SK-N-SH (cell line): ENCODE measurements at regions not wholly inside any gene's neighbourhood (a gene's known extent, or its start where the extent isn't known, plus 50 kb on each side); places are given as distances from the start of the nearest gene placed in this dataset.

Source experiments
- CTCF ChIA-PET: fragments of 300-600, 350-600 bp; formaldehyde crosslinking; extraction: SDS; loops from one replicate; lab custom pipeline; 2021; lab: Yijun Ruan, JAX
- POLR2A ChIA-PET: fragments of 350-600 bp; sonication (Branson Sonifier 250); formaldehyde crosslinking; extraction: SDS; loops from one replicate; lab custom pipeline; 2020; ENCODE audit warnings: antibody characterized with exemption, inconsistent platforms; lab: Yijun Ruan, JAX
- DNase-seq: peaks from one replicate; pipeline ENCODE4 v3.0.0; 2012
- H2AFZ ChIP-seq: fragments of 200-600 bp; sonication (generic); 2 replicates; pipeline ENCODE4 v1.8.1; 2016; ENCODE audit warnings: antibody characterized with exemption, mild to moderate bottlenecking, low read depth
- H3F3A ChIP-seq: fragments of 200-600 bp; sonication (generic); replicated peaks from 2 replicates; pipeline ENCODE3; 2016; ENCODE audit warnings: antibody characterized with exemption, mild to moderate bottlenecking; ENCODE audit not compliant: insufficient read depth
- H3K27ac ChIP-seq, 2 experiments: fragments of 200-500 bp in 1 of 2; fragments of 200-600 bp in 1 of 2; sonication (Bioruptor generic) in 1 of 2; sonication (generic), shearing (Covaris generic) in 1 of 2; 2 replicates each; pipeline versions ENCODE4 v1.5.1 to v1.6.1; 2014 to 2016; ENCODE audit warnings: low read depth in 2 of 2, inconsistent platforms in 1 of 2, low read length in 1 of 2, mild to moderate bottlenecking in 1 of 2, mixed read lengths in 1 of 2
- H3K27me3 ChIP-seq: fragments of 200-600 bp; sonication (generic), shearing (Covaris generic); 2 replicates; pipeline ENCODE4 v1.6.1; 2016; ENCODE audit warnings: mixed run types; ENCODE audit not compliant: insufficient read depth
- H3K36me3 ChIP-seq, 2 experiments: fragments of 200-500 bp in 1 of 2; fragments of 200-600 bp in 1 of 2; sonication (Bioruptor generic) in 1 of 2; sonication (generic) in 1 of 2; replicated peaks in 1 of 2; 2 replicates each; pipeline versions ENCODE3 to v1.5.1; 2014 to 2016; ENCODE audit warnings: low read length in 1 of 2, mild to moderate bottlenecking in 1 of 2; ENCODE audit not compliant: insufficient read depth in 2 of 2, control insufficient read depth in 1 of 2
- H3K4me1 ChIP-seq, 2 experiments: fragments of 200-500 bp in 1 of 2; fragments of 200-600 bp in 1 of 2; sonication (Bioruptor generic) in 1 of 2; sonication (generic), shearing (Covaris generic) in 1 of 2; 2 replicates each; pipeline versions ENCODE4 v1.5.1 to v1.6.1; 2014 to 2016; ENCODE audit warnings: low read depth in 1 of 2, low read length in 1 of 2, mixed run types in 1 of 2; ENCODE audit not compliant: insufficient read depth in 2 of 2, control insufficient read depth in 1 of 2
- H3K4me2 ChIP-seq: fragments of 200-600 bp; sonication (generic), shearing (Covaris generic); 2 replicates; pipeline ENCODE4 v1.6.1; 2017; ENCODE audit warnings: mixed run types
- H3K4me3 ChIP-seq, 2 experiments: fragments of 200-500 bp in 1 of 2; fragments of 200-600 bp in 1 of 2; sonication (Bioruptor generic) in 1 of 2; sonication (generic), shearing (Covaris generic) in 1 of 2; 2 replicates each; pipeline versions ENCODE4 v1.5.1 to v1.8.1; 2014 to 2016; ENCODE audit warnings: low read depth in 2 of 2, inconsistent platforms in 1 of 2, low read length in 1 of 2, mild to moderate bottlenecking in 1 of 2, mixed read lengths in 1 of 2, moderate library complexity in 1 of 2
- H3K79me2 ChIP-seq: fragments of 200-600 bp; sonication (generic); 2 replicates; pipeline ENCODE4 v1.8.1; 2017; ENCODE audit warnings: mild to moderate bottlenecking; ENCODE audit not compliant: insufficient read depth
- H3K9ac ChIP-seq: fragments of 200-600 bp; sonication (generic); 2 replicates; pipeline ENCODE4 v1.6.1; 2017; ENCODE audit warnings: mixed run types
- H3K9me2 ChIP-seq: fragments of 200-600 bp; sonication (generic); 2 replicates; pipeline ENCODE4 v1.6.1; 2017; ENCODE audit warnings: mixed run types
- H3K9me3 ChIP-seq: fragments of 200-600 bp; sonication (generic); 2 replicates; pipeline ENCODE4 v1.6.1; 2017; ENCODE audit warnings: mixed run types, mild to moderate bottlenecking, moderate library complexity
- H4K20me1 ChIP-seq: fragments of 200-600 bp; sonication (generic); 2 replicates; pipeline ENCODE4 v1.6.1; 2017; ENCODE audit warnings: mild to moderate bottlenecking, mixed run types; ENCODE audit not compliant: insufficient read depth
- FOXJ3 ChIP-seq: sonication (generic); formaldehyde crosslinking; IDR thresholded peaks from 2 replicates; pipeline ENCODE4 v1.5.1; 2020; ENCODE audit warnings: mild to moderate bottlenecking, missing genetic modification reagents
- FOXM1 ChIP-seq: IDR thresholded peaks from 2 replicates; pipeline ENCODE4 v1.4.0; 2012; ENCODE audit warnings: low read depth, mild to moderate bottlenecking
- GABPA ChIP-seq: IDR thresholded peaks from 2 replicates; pipeline ENCODE4 v1.4.0; 2012; ENCODE audit warnings: low read depth, mild to moderate bottlenecking
- JUND ChIP-seq: IDR thresholded peaks from 2 replicates; pipeline ENCODE4 v1.4.0; 2012
- MXI1 ChIP-seq: IDR thresholded peaks from 2 replicates; pipeline ENCODE4 v1.6.1; 2012; ENCODE audit warnings: mild to moderate bottlenecking, low read depth, low read length, improper control_type of control experiment
- NFIC ChIP-seq: IDR thresholded peaks from 2 replicates; pipeline ENCODE4 v1.4.0; 2012; ENCODE audit warnings: borderline replicate concordance
- RAD21 ChIP-seq: IDR thresholded peaks from 2 replicates; pipeline ENCODE4 v1.6.1; 2012; ENCODE audit warnings: mild to moderate bottlenecking, low read length
- RCOR1 ChIP-seq: fragments of 150-350 bp; IDR thresholded peaks from 2 replicates; pipeline ENCODE4 v1.6.1; 2017; ENCODE audit warnings: antibody characterized with exemption, low read length
- RFX5 ChIP-seq: IDR thresholded peaks from 2 replicates; pipeline ENCODE4 v1.6.1; 2012; ENCODE audit warnings: mild to moderate bottlenecking, improper control_type of control experiment, low read length
- RXRA ChIP-seq: IDR thresholded peaks from 2 replicates; pipeline ENCODE4 v1.4.0; 2012; ENCODE audit warnings: low read depth, mild to moderate bottlenecking, borderline replicate concordance
- SIN3A ChIP-seq: IDR thresholded peaks from 2 replicates; pipeline ENCODE4 v1.6.1; 2012; ENCODE audit warnings: low read depth, mild to moderate bottlenecking, low read length, moderate library complexity, borderline replicate concordance
- SMC3 ChIP-seq: IDR thresholded peaks from 2 replicates; pipeline ENCODE4 v1.6.1; 2012; ENCODE audit warnings: low read depth, low read length, improper control_type of control experiment
- TCF12 ChIP-seq: IDR thresholded peaks from 2 replicates; pipeline ENCODE4 v1.4.0; 2012
- YY1 ChIP-seq: IDR thresholded peaks from 2 replicates; pipeline ENCODE4 v1.4.0; 2012; ENCODE audit warnings: low read depth, mild to moderate bottlenecking
- WGBS: methylation state at CpG from one replicate; pipeline ENCODE4 v1.1.6; 2017; ENCODE audit warnings: low lambda C conversion rate; 5-methylcytosine and 5-hydroxymethylcytosine counted together
- TF ChIP-seq, protein P1 (sequence below): IDR thresholded peaks from 2 replicates; pipeline ENCODE4; 2012
- TF ChIP-seq, protein P2 (sequence below): fragments of 200-600 bp; sonication (generic); IDR thresholded peaks from 2 replicates; pipeline ENCODE4 v1.6.1; 2017; ENCODE audit warnings: antibody characterized with exemption, mild to moderate bottlenecking, moderate library complexity
- TF ChIP-seq, protein P3 (sequence below): IDR thresholded peaks from 2 replicates; pipeline ENCODE4 v1.4.0; 2012; ENCODE audit warnings: low read depth, borderline replicate concordance
- TF ChIP-seq, protein P4 (sequence below): IDR thresholded peaks from 2 replicates; pipeline ENCODE4 v1.4.0; 2012; ENCODE audit warnings: low read depth

DNA sequence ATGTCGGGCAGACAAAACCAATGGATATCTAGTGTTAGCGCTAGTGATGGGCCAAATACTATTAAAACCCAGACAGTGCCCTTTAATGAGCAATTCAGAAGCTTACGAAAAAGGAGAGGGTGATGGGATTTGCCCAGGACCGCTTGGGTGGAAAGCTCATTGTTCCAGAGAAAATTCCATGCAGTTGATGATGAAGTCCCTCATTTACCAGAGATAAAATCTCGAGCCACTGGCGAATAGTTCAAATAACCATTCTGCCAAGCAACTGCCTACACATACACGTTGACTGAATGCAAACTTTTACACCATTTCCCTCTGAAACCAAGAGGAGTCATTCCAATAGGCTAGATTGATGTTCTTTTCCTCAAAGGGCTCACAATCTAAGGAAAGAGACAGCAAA lies 73.6 kb upstream of the ARL4C start:
- Histone ChIP-seq H3K4me2 (no peak overlapping the region), H3K4me1 (no peaks in the 10 kb centered on the region), H2AFZ (no peak overlapping the region), H3K9me3 (no peaks in the 10 kb centered on the region), H3K4me3 (no peak overlapping the region), H3F3A (peaks cover 3% of the 10 kb centered on the region), H3K36me3 (no peaks in the 10 kb centered on the region), H3K27ac (no peak overlapping the region; a peak in 1 of 4 replicates), H3K9ac (no peak overlapping the region), H4K20me1 (no peaks in the 10 kb centered on the region), H3K9me2 (no peaks in the 10 kb centered on the region), H3K27me3 (no peaks in the 10 kb centered on the region), H3K79me2 (no peaks in the 10 kb centered on the region)
- CTCF ChIA-PET: no interaction called here
- DNase-seq: no peak
- TF ChIP-seq, protein P1, sequence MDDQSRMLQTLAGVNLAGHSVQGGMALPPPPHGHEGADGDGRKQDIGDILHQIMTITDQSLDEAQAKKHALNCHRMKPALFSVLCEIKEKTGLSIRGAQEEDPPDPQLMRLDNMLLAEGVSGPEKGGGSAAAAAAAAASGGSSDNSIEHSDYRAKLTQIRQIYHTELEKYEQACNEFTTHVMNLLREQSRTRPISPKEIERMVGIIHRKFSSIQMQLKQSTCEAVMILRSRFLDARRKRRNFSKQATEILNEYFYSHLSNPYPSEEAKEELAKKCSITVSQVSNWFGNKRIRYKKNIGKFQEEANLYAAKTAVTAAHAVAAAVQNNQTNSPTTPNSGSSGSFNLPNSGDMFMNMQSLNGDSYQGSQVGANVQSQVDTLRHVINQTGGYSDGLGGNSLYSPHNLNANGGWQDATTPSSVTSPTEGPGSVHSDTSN: no peak
- TF ChIP-seq FOXJ3 (CRISPR knock-in tag) (no peak), RXRA (no peak), TCF12 (no peak), FOXM1 (no peak), JUND (no peak), SMC3 (no peak), NFIC (no peak), YY1 (no peak), MXI1 (no peak), RAD21 (no peak), RFX5 (no peak), RCOR1 (no peak), GABPA (no peak), SIN3A (no peak)
- TF ChIP-seq, protein P2, sequence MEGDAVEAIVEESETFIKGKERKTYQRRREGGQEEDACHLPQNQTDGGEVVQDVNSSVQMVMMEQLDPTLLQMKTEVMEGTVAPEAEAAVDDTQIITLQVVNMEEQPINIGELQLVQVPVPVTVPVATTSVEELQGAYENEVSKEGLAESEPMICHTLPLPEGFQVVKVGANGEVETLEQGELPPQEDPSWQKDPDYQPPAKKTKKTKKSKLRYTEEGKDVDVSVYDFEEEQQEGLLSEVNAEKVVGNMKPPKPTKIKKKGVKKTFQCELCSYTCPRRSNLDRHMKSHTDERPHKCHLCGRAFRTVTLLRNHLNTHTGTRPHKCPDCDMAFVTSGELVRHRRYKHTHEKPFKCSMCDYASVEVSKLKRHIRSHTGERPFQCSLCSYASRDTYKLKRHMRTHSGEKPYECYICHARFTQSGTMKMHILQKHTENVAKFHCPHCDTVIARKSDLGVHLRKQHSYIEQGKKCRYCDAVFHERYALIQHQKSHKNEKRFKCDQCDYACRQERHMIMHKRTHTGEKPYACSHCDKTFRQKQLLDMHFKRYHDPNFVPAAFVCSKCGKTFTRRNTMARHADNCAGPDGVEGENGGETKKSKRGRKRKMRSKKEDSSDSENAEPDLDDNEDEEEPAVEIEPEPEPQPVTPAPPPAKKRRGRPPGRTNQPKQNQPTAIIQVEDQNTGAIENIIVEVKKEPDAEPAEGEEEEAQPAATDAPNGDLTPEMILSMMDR: no peak
- TF ChIP-seq, protein P3, sequence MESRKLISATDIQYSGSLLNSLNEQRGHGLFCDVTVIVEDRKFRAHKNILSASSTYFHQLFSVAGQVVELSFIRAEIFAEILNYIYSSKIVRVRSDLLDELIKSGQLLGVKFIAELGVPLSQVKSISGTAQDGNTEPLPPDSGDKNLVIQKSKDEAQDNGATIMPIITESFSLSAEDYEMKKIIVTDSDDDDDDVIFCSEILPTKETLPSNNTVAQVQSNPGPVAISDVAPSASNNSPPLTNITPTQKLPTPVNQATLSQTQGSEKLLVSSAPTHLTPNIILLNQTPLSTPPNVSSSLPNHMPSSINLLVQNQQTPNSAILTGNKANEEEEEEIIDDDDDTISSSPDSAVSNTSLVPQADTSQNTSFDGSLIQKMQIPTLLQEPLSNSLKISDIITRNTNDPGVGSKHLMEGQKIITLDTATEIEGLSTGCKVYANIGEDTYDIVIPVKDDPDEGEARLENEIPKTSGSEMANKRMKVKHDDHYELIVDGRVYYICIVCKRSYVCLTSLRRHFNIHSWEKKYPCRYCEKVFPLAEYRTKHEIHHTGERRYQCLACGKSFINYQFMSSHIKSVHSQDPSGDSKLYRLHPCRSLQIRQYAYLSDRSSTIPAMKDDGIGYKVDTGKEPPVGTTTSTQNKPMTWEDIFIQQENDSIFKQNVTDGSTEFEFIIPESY: no peak
- TF ChIP-seq, protein P4, sequence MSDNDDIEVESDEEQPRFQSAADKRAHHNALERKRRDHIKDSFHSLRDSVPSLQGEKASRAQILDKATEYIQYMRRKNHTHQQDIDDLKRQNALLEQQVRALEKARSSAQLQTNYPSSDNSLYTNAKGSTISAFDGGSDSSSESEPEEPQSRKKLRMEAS: no peak
- POLR2A ChIA-PET: no interaction called here
- 68% methylated on average over 7 of the region's 7 CpGs for WGBS
